MCF 10A (cell line): ENCODE measurements at regions not wholly inside any gene's neighbourhood (a gene's known extent, or its start where the extent isn't known, plus 50 kb on each side); places are given as distances from the start of the nearest gene placed in this dataset.
"Not testable (repeated sequence)": the region's sequence is repeated elsewhere in the genome, so short reads cannot be mapped to it uniquely, and the experiment has no call there.

Experiments
- BruUV-seq: library from RNA; stranded (reverse); fragments of 400-500 nt; replicated peaks from 2 replicates; lab custom pipeline; 2021; lab: Mats Ljungman, UMichigan
- CTCF ChIA-PET: fragments of 300-600 bp; sonication (Branson Sonifier 250); formaldehyde crosslinking; extraction: SDS; loops from one replicate; lab custom pipeline; 2021; ENCODE audit warnings: antibody characterized with exemption, inconsistent platforms; lab: Yijun Ruan, JAX
- POLR2A ChIA-PET: fragments of 300-600, 350-650 bp; sonication (Branson Sonifier 250); formaldehyde crosslinking; extraction: SDS; loops from one replicate; lab custom pipeline; 2020; ENCODE audit warnings: antibody characterized with exemption, inconsistent platforms; lab: Yijun Ruan, JAX
- DNase-seq: peaks from one replicate; pipeline ENCODE4 v3.0.0-alpha.2; 2018; ENCODE audit not compliant: unreplicated experiment
- H3K27ac Mint-ChIP-seq: one replicate; pipeline ENCODE4 v1.8.0; 2022; ENCODE audit warnings: mild to moderate bottlenecking, low read depth, mixed read lengths; ENCODE audit not compliant: unreplicated experiment
- H3K27me3 Mint-ChIP-seq: one replicate; pipeline ENCODE4 v1.8.0; 2022; ENCODE audit warnings: mixed read lengths; ENCODE audit not compliant: insufficient read depth, unreplicated experiment
- H3K36me3 Mint-ChIP-seq: one replicate; pipeline ENCODE4 v1.8.0; 2022; ENCODE audit warnings: mild to moderate bottlenecking, moderate library complexity, mixed read lengths; ENCODE audit not compliant: insufficient read depth, unreplicated experiment
- H3K4me1 Mint-ChIP-seq: one replicate; pipeline ENCODE4 v1.8.0; 2022; ENCODE audit warnings: mixed read lengths; ENCODE audit not compliant: insufficient read depth, unreplicated experiment
- H3K4me3 Mint-ChIP-seq: one replicate; pipeline ENCODE4 v1.8.0; 2022; ENCODE audit warnings: mild to moderate bottlenecking, moderate library complexity, mixed read lengths; ENCODE audit not compliant: unreplicated experiment
- H3K9me3 Mint-ChIP-seq: one replicate; pipeline ENCODE4 v1.8.0; 2022; ENCODE audit warnings: mixed read lengths; ENCODE audit not compliant: unreplicated experiment
- intact Hi-C: fragments of 100-400 bp; cut with micrococcal nuclease; formaldehyde crosslinking; loops from 2 replicates; pipeline ENCODE4 v1.14.1; 2022

- H3K4me1 Mint-ChIP-seq, H3K4me3 Mint-ChIP-seq, H3K36me3 Mint-ChIP-seq, H3K27ac Mint-ChIP-seq, POLR2A ChIA-PET, BruUV-seq, CTCF ChIA-PET, H3K27me3 Mint-ChIP-seq, intact Hi-C loops, H3K9me3 Mint-ChIP-seq, DNase-seq: not testable (repeated sequence)
Observed at GRCh38 chr2:95763074-95763473, 171.3 kb downstream of the TRIM43 start.

GRCh38 chr2:95764966-95765365, 173.2 kb downstream of the TRIM43 start:
- H3K36me3 Mint-ChIP-seq, H3K4me1 Mint-ChIP-seq, intact Hi-C loops, POLR2A ChIA-PET, CTCF ChIA-PET, H3K9me3 Mint-ChIP-seq, BruUV-seq, H3K27me3 Mint-ChIP-seq, H3K27ac Mint-ChIP-seq, DNase-seq, H3K4me3 Mint-ChIP-seq: not testable (repeated sequence)

- H3K9me3 Mint-ChIP-seq, BruUV-seq, H3K36me3 Mint-ChIP-seq, CTCF ChIA-PET, DNase-seq, H3K27ac Mint-ChIP-seq, POLR2A ChIA-PET, intact Hi-C loops, H3K4me3 Mint-ChIP-seq, H3K4me1 Mint-ChIP-seq: not testable (repeated sequence)
- H3K27me3 Mint-ChIP-seq: peaks cover 11% of the 10 kb centered on the region
Observed at GRCh38 chr2:95765925-95766910, 174.4 kb downstream of the TRIM43 start.

GRCh38 chr2:95767531-95767930, 175.7 kb downstream of the TRIM43 start:
- H3K9me3 Mint-ChIP-seq, H3K27ac Mint-ChIP-seq, intact Hi-C loops, H3K4me1 Mint-ChIP-seq, DNase-seq, CTCF ChIA-PET, H3K4me3 Mint-ChIP-seq, H3K36me3 Mint-ChIP-seq, POLR2A ChIA-PET, BruUV-seq: not testable (repeated sequence)
- H3K27me3 Mint-ChIP-seq: peaks cover 11% of the 10 kb centered on the region

GRCh38 chr2:95767950-95768349, 176.1 kb downstream of the TRIM43 start:
- H3K9me3 Mint-ChIP-seq, H3K4me3 Mint-ChIP-seq, DNase-seq, CTCF ChIA-PET, BruUV-seq, POLR2A ChIA-PET, intact Hi-C loops, H3K27ac Mint-ChIP-seq, H3K36me3 Mint-ChIP-seq, H3K4me1 Mint-ChIP-seq: not testable (repeated sequence)
- peaks cover 11% of the 10 kb centered on the region for H3K27me3 Mint-ChIP-seq

- H3K4me3 Mint-ChIP-seq, intact Hi-C loops, H3K4me1 Mint-ChIP-seq, H3K9me3 Mint-ChIP-seq, POLR2A ChIA-PET, H3K36me3 Mint-ChIP-seq, H3K27ac Mint-ChIP-seq, CTCF ChIA-PET, BruUV-seq, DNase-seq: not testable (repeated sequence)
- peaks cover 11% of the 10 kb centered on the region for H3K27me3 Mint-ChIP-seq
Observed at GRCh38 chr2:95769256-95769655, 177.5 kb downstream of the TRIM43 start.

- H3K36me3 Mint-ChIP-seq, intact Hi-C loops, H3K27ac Mint-ChIP-seq, H3K4me3 Mint-ChIP-seq, DNase-seq, BruUV-seq, POLR2A ChIA-PET, H3K4me1 Mint-ChIP-seq, H3K9me3 Mint-ChIP-seq, CTCF ChIA-PET: not testable (repeated sequence)
- peaks cover 11% of the 10 kb centered on the region for H3K27me3 Mint-ChIP-seq
Observed at GRCh38 chr2:95770726-95771125, 178.9 kb downstream of the TRIM43 start.

- H3K4me3 Mint-ChIP-seq, intact Hi-C loops, H3K27me3 Mint-ChIP-seq, H3K27ac Mint-ChIP-seq, BruUV-seq, CTCF ChIA-PET, POLR2A ChIA-PET, H3K4me1 Mint-ChIP-seq, H3K36me3 Mint-ChIP-seq, DNase-seq, H3K9me3 Mint-ChIP-seq: not testable (repeated sequence)
Observed at GRCh38 chr2:95774322-95775192, 182.8 kb downstream of the TRIM43 start.

- H3K4me1 Mint-ChIP-seq, intact Hi-C loops, H3K4me3 Mint-ChIP-seq, BruUV-seq, H3K9me3 Mint-ChIP-seq, POLR2A ChIA-PET, H3K36me3 Mint-ChIP-seq, H3K27me3 Mint-ChIP-seq, DNase-seq, H3K27ac Mint-ChIP-seq, CTCF ChIA-PET: not testable (repeated sequence)
Observed at GRCh38 chr2:95775193-95775531, 183.4 kb downstream of the TRIM43 start.
